IPS-NIHi11 (cell line): ENCODE measurements at regions not wholly inside any gene's neighbourhood (a gene's known extent, or its start where the extent isn't known, plus 50 kb on each side); places are given as distances from the start of the nearest gene placed in this dataset.

Experiments
- DNase-seq: peaks from one replicate; pipeline ENCODE4 v3.0.0; 2012; ENCODE audit warnings: mixed read lengths, low spot score

GRCh38 chr18:44586782-44587524 lies 93.7 kb upstream of the SETBP1 start:
- no peak for DNase-seq

GRCh38 chr18:44588508-44588907 lies 92.2 kb upstream of the SETBP1 start:
- no peak for DNase-seq

- DNase-seq: no peak
Measured at GRCh38 chr18:44589693-44590355, 90.9 kb upstream of the SETBP1 start.

- no peak for DNase-seq
Measured at GRCh38 chr18:44590956-44591670, 89.6 kb upstream of the SETBP1 start.

- DNase-seq: no peak
Measured at GRCh38 chr18:44592639-44593038, 88.0 kb upstream of the SETBP1 start.

- peak; percentile 19 for DNase-seq
Measured at GRCh38 chr18:44594799-44595467, 85.8 kb upstream of the SETBP1 start.

GRCh38 chr18:44597797-44598196 lies 82.9 kb upstream of the SETBP1 start:
- DNase-seq: no peak

- no peak for DNase-seq
Measured at GRCh38 chr18:44598514-44598913, 82.2 kb upstream of the SETBP1 start.

- DNase-seq: no peak
Measured at GRCh38 chr18:44599412-44599811, 81.3 kb upstream of the SETBP1 start.

GRCh38 chr18:44601447-44601846 lies 79.2 kb upstream of the SETBP1 start:
- no peak for DNase-seq

GRCh38 chr18:44602380-44602779 lies 78.3 kb upstream of the SETBP1 start:
- no peak for DNase-seq

- DNase-seq: no peak
Measured at GRCh38 chr18:44602845-44603244, 77.8 kb upstream of the SETBP1 start.

- no peak for DNase-seq
Measured at GRCh38 chr18:44609181-44609941, 71.3 kb upstream of the SETBP1 start.

GRCh38 chr18:44620812-44621211 lies 59.9 kb upstream of the SETBP1 start:
- DNase-seq: no peak

- no peak for DNase-seq
Measured at GRCh38 chr18:44624052-44624451, 56.6 kb upstream of the SETBP1 start.

GRCh38 chr18:44625386-44625785 lies 55.3 kb upstream of the SETBP1 start:
- DNase-seq: no peak

- no peak for DNase-seq
Measured at GRCh38 chr18:44626236-44626635, 54.5 kb upstream of the SETBP1 start.

GRCh38 chr18:44626807-44627206 lies 53.9 kb upstream of the SETBP1 start:
- no peak for DNase-seq

GRCh38 chr18:44627280-44627679 lies 53.4 kb upstream of the SETBP1 start:
- no peak for DNase-seq

- DNase-seq: no peak
Measured at GRCh38 chr18:44629406-44629805, 51.3 kb upstream of the SETBP1 start.

- DNase-seq: no peak
Measured at GRCh38 chr18:44630118-44630517, 50.6 kb upstream of the SETBP1 start.
